AG08396 (cell line): ENCODE measurements at regions not wholly inside any gene's neighbourhood (a gene's known extent, or its start where the extent isn't known, plus 50 kb on each side); places are given as distances from the start of the nearest gene placed in this dataset.
A peak's percentile ranks its signal among the peaks of the same experiment; 100 is the strongest.
"Not testable (repeated sequence)": the region's sequence is repeated elsewhere in the genome, so short reads cannot be mapped to it uniquely, and the experiment has no call there.

Experiments
- DNase-seq: peaks from one replicate; pipeline ENCODE4 v3.0.0; 2012; ENCODE audit warnings: low spot score, mixed read lengths

- DNase-seq, result no peak
Measured at GRCh38 chrX:138929926-138930582, 218.5 kb upstream of the FGF13 start.

DNA sequence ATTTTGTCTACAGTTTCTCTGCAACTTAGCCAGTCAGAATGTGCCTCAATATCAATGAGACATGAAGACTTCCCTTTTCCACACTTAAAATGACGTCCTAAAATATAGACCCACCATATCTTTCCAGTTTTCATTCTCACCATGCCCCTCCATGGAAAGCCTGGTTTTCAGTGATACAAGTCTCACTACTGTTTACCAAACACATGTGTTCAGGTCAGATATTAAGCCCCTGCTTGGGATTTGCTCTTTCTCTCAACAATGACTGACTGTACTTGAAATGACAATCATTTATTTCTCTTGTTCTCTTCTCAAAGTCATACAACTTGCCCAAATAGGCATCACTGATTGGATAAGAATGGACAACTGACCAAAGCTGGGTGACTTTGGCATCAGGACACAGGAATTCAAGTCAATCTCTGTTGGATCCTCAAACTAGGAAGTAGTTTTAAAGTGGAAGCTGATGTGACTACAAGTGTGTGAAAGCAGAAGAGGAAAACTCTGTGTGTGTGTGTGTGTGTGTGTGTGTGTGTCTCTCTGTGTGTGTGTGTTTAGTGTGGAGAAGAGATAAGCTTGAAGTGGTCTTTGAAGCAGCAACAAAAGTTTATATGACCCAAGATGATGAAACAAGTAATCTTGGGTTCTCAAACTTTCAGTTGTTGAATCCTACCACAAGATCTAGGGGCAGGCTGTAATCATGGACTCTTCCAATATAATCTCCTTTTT lies 217.4 kb upstream of the FGF13 start:
- no peak for DNase-seq

DNA sequence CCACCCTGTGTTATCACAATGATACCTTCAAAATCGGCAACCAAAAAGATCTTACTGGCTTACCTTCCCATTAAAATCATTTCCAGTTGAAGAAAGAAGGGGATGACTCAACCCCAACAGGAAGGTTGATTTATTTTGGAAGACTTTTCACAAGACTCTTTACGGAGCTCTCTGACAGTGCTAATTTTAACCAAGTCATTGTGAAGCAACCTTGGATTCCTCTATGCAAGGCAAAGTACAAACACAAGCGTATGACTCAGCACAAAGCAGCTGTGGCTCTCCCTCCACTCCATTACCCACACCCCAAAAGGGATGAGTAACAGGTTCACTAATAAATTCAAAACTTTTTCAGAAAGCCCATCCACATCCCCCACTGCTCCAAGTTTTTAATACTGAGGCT lies 213.8 kb upstream of the FGF13 start:
- DNase-seq, result peak; percentile 47

- no peak for DNase-seq
Measured at GRCh38 chrX:138923805-138924204, 212.3 kb upstream of the FGF13 start.

GRCh38 chrX:138921031-138921430 lies 209.5 kb upstream of the FGF13 start:
- DNase-seq, result no peak

- DNase-seq, result no peak
Measured at GRCh38 chrX:138917781-138918180, 206.3 kb upstream of the FGF13 start.

DNA sequence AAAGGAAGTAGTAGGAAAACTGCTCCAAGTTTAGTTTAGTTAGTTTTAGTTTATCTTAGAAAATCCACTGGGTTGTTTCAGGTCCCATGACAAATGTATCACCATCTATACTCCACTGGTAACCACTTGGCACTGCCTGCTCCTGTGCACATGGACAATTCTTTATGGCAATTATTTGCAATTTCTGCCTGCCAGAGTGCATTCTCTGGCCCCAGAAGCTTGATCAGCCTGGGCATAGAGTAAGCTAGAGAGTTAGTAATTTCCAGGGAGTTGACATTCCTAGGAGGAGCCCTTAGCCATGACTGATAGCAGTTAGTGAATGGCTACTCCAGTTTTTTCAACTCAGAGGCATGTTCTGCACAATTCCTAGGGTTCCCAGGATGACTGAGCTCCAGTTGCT lies 203.2 kb upstream of the FGF13 start:
- no peak for DNase-seq

DNA sequence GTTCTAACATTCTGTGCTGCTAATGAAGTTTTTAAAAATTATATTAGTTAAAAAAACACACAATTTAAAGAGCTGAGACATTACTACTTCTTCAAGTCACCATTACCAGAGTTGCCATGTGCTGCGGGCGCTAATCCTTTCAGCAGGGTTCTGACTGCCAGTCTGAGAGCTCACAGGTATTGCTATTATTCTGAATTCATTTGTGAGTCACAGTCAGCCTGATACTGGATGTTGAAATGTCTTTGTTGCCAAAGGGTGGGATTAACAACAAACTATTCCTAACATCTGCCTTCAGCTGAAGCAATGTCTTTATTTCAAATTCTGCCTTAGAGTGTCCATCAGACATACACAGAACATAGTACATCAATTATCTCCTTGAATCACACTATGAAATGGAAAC lies 197.1 kb upstream of the FGF13 start:
- no peak for DNase-seq

- no peak for DNase-seq
Measured at GRCh38 chrX:138897621-138898492, 186.3 kb upstream of the FGF13 start.

GRCh38 chrX:138890491-138890890 lies 179.0 kb upstream of the FGF13 start:
- DNase-seq, result no peak

GRCh38 chrX:138889149-138889548 lies 177.6 kb upstream of the FGF13 start:
- no peak for DNase-seq

DNA sequence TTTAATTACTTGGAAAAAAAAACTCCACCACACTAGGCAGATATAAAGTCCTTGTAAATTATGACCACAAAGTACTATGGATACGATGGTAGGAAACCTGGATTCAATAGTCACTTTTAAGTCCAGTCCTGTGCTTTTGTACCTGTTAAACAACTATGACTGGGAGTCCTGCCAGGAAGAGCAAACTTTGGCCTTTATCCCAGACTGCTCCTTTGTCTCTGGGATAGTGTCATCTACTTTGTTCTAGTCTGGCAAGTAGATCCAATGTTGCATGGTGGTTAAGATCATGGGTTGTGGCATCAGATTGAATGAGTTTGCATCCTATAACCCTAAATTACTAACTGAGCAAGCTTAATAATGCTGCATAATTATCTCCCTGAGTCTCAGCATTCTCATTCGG lies 175.3 kb upstream of the FGF13 start:
- DNase-seq, result no peak

- DNase-seq, result no peak
Measured at GRCh38 chrX:138885886-138886285, 174.4 kb upstream of the FGF13 start.

GRCh38 chrX:138880293-138880692 lies 168.8 kb upstream of the FGF13 start:
- not testable (repeated sequence) for DNase-seq

DNA sequence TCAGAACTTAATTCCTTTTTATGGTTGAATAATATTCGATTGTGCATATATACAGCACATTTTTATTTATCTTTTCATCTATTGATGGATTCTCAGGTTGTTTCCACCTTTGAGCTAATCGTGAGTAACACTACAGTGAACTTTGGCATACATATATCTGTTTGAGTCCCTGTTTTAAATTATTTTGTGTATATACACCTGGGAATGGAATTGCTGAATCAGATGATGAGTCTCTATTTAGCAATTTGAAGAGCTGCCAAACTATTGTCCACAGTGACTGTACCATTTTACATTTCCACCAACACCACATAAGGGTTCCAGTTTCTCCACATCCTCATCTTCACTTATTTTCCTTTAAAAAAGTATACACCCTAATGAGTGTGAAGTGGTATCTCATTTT lies 166.2 kb upstream of the FGF13 start:
- DNase-seq, result no peak

- DNase-seq, result no peak
Measured at GRCh38 chrX:138875472-138875871, 164.0 kb upstream of the FGF13 start.

DNA sequence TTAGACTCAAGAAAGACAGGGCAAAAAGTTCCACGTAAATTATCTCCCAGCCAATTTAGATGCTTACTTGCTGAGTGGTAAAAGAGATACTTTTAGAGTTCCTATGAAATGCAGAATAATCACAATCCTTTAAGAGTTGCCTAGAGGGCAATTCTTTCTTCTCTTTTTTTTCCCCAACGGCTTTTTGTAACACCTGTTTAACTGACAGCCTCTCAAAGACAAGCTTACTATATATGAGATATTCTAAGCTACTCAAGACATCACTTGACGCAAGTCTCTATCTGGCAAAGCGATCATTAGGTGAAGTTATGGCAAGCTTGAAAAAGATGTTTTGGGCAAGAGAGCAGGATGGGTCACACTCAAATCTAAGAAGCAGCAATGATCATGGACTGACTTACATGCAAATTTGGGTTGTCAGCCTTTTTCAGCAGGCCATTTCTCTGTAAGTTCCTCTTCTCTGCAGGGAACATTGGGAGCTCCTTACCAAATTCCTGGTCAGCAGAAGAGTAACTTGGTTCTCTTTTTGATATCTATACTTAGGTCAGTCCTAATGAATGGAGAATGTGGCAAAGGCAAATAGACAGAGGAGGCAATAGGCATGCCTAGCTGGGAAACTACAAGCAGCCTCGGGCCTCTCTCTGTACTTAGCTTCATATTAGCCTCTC lies 162.9 kb upstream of the FGF13 start:
- DNase-seq, result no peak

DNA sequence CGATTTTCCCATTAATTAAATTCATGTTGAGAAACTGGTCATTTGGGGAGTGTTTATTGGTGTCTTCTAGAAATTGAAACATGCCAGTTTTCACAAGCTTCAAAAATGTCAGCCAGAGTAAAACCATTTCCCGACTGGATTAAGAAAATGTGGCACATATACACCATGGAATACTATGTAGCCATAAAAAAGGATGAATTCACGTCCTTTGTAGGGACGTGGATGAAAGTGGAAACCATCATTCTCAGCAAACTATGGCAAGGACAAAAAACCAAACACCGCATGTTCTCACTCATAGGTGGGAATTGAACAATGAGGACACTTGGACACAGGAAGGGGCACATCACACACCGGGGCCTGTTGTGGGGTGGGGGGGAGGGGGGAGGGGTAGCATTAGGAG lies 162.1 kb upstream of the FGF13 start:
- not testable (repeated sequence) for DNase-seq

DNA sequence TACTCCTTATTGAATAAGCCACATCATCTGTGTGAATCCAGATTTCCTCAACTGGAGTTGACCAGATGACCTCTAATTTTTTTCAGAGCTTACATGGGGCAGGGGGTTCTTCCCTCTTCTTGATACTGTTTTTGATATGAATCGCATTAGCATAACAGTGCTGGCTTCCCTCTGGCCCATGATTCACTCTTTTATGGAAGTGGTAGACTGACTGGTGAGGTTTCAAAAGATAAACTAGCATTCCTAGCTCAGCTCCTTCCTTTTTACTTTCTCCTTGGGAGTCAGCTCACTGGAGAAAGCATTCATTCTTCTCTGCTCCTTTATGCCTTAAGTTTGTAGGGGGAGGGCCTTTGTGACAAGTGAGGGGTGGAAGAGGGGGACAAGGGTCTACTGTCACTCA lies 161.0 kb upstream of the FGF13 start:
- no peak for DNase-seq

DNA sequence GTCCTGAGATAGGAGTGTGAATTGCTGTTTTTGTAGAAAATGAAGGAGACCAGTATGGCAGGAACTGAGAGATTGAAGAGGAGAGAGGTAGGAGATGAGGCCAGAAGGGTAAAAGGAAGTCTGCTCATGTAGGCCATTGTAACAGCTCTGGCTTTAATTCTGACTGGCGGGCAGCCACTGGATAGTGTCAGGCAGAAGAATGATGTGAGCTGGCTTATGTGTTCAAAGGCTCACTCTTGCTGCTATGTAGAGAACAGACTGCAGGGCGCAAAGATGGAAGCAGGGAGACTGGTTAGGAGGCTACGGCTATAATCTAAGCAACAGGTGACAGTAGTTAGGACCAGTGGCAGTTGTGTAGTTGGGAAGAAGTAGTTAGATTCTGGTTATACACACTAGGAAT lies 160.2 kb upstream of the FGF13 start:
- DNase-seq, result no peak

- DNase-seq, result no peak
Measured at GRCh38 chrX:138866643-138867042, 155.1 kb upstream of the FGF13 start.

- no peak for DNase-seq
Measured at GRCh38 chrX:138865093-138865649, 153.7 kb upstream of the FGF13 start.
